Gastroesophageal sphincter (tissue), 3 donors: ENCODE measurements at regions not wholly inside any gene's neighbourhood (a gene's known extent, or its start where the extent isn't known, plus 50 kb on each side); places are given as distances from the start of the nearest gene placed in this dataset.

Experiments used
- CTCF ChIP-seq, 4 experiments: fragments of 200-600 bp in 2 of 4; fragments of 450-650 bp in 2 of 4; sonication (generic) in 1 of 4; IDR thresholded peaks; one replicate each; pipeline ENCODE4 v1.5.1; 2017 to 2019; ENCODE audit warnings: antibody characterized with exemption in 4 of 4, mild to moderate bottlenecking in 2 of 4, moderate library complexity in 2 of 4
- POLR2A ChIP-seq, 2 donors: fragments of 450-650 bp; IDR thresholded peaks; one replicate each; pipeline ENCODE4 v1.6.1; 2017; ENCODE audit warnings: antibody characterized with exemption in 2 of 2, mild to moderate bottlenecking in 2 of 2, moderate library complexity in 1 of 2

- TF ChIP-seq CTCF (IDR thresholded peaks at IDR 0.05) = no peak
- TF ChIP-seq POLR2A (IDR thresholded peaks at IDR 0.05) = no peak
Observed at GRCh38 chr20:60840971-60841370, 411.1 kb upstream of the CDH4 start.
